ENCODE measurements at regions not wholly inside any gene's neighbourhood (a gene's known extent, or its start where the extent isn't known, plus 50 kb on each side); places are given as distances from the start of the nearest gene placed in this dataset.

- no peak for TF ChIP-seq CTCF (IDR thresholded peaks at IDR 0.05; ENCODE audit: insufficient read depth, low read length, poor library complexity, severe bottlenecking)
- no peak for TF ChIP-seq EZH2phosphoT487 (conservative IDR thresholded peaks at IDR 0.05; ENCODE audit: low read length)
Observed at GRCh38 chr20:6998909-6999308, 231.4 kb downstream of the BMP2 start.
